ENCODE measurements at regions not wholly inside any gene's neighbourhood (a gene's known extent, or its start where the extent isn't known, plus 50 kb on each side); places are given as distances from the start of the nearest gene placed in this dataset.
"Not testable (repeated sequence)": the region's sequence is repeated elsewhere in the genome, so short reads cannot be mapped to it uniquely, and the experiment has no call there.

- no peaks in the 10 kb centered on the region for H3K36me3 ChIP-seq (ENCODE audit: control insufficient read depth, insufficient read depth, low read length)
- no peak overlapping the region for H3K4me3 ChIP-seq (ENCODE audit: low read depth, low read length)
- H3K27me3 ChIP-seq (ENCODE audit: control insufficient read depth, insufficient read depth, low read length), result no peaks in the 10 kb centered on the region
- TF ChIP-seq CTCF (IDR thresholded peaks at IDR 0.05; ENCODE audit: insufficient read depth, low read length, severe bottlenecking), result no peak
- no peak for FAIRE-seq
- DNase-seq (ENCODE audit: low read depth), result no peak
Observed at GRCh38 chrX:40988100-40988499, 97.1 kb upstream of the USP9X start.

GRCh38 chrX:40993395-40993794 is 91.8 kb upstream of the USP9X start:
- not testable (repeated sequence) for DNase-seq (ENCODE audit: low read depth); H3K27me3 ChIP-seq (ENCODE audit: control insufficient read depth, insufficient read depth, low read length); H3K36me3 ChIP-seq (ENCODE audit: control insufficient read depth, insufficient read depth, low read length); H3K4me3 ChIP-seq (ENCODE audit: low read depth, low read length); FAIRE-seq

- DNase-seq (ENCODE audit: low read depth), result peak; percentile 56
- TF ChIP-seq CTCF (IDR thresholded peaks at IDR 0.05; ENCODE audit: insufficient read depth, low read length, severe bottlenecking), result no peak
- no peak for FAIRE-seq
- H3K27me3 ChIP-seq (ENCODE audit: control insufficient read depth, insufficient read depth, low read length), result no peaks in the 10 kb centered on the region
- no peaks in the 10 kb centered on the region for H3K36me3 ChIP-seq (ENCODE audit: control insufficient read depth, insufficient read depth, low read length)
- no peak overlapping the region for H3K4me3 ChIP-seq (ENCODE audit: low read depth, low read length)
Observed at GRCh38 chrX:40996886-40997530, 88.2 kb upstream of the USP9X start.

GRCh38 chrX:40998123-40998522 is 87.1 kb upstream of the USP9X start:
- H3K36me3 ChIP-seq (ENCODE audit: control insufficient read depth, insufficient read depth, low read length), result no peaks in the 10 kb centered on the region
- no peak overlapping the region for H3K4me3 ChIP-seq (ENCODE audit: low read depth, low read length)
- DNase-seq (ENCODE audit: low read depth) (no peak), FAIRE-seq (no peak)
- H3K27me3 ChIP-seq (ENCODE audit: control insufficient read depth, insufficient read depth, low read length), result no peaks in the 10 kb centered on the region
- TF ChIP-seq CTCF (IDR thresholded peaks at IDR 0.05; ENCODE audit: insufficient read depth, low read length, severe bottlenecking), result no peak

- FAIRE-seq (no peak), DNase-seq (ENCODE audit: low read depth) (no peak)
- Histone ChIP-seq H3K27me3 (ENCODE audit: control insufficient read depth, insufficient read depth, low read length) (no peaks in the 10 kb centered on the region), H3K4me3 (ENCODE audit: low read depth, low read length) (no peak overlapping the region), H3K36me3 (ENCODE audit: control insufficient read depth, insufficient read depth, low read length) (no peaks in the 10 kb centered on the region)
- no peak for TF ChIP-seq CTCF (IDR thresholded peaks at IDR 0.05; ENCODE audit: insufficient read depth, low read length, severe bottlenecking)
Observed at GRCh38 chrX:41001327-41001726, 83.9 kb upstream of the USP9X start.

GRCh38 chrX:41002026-41002425 is 83.2 kb upstream of the USP9X start:
- peak; percentile 25 for DNase-seq (ENCODE audit: low read depth)
- no peak for TF ChIP-seq CTCF (IDR thresholded peaks at IDR 0.05; ENCODE audit: insufficient read depth, low read length, severe bottlenecking)
- FAIRE-seq, result no peak
- no peaks in the 10 kb centered on the region for H3K27me3 ChIP-seq (ENCODE audit: control insufficient read depth, insufficient read depth, low read length)
- no peak overlapping the region for H3K4me3 ChIP-seq (ENCODE audit: low read depth, low read length)
- no peaks in the 10 kb centered on the region for H3K36me3 ChIP-seq (ENCODE audit: control insufficient read depth, insufficient read depth, low read length)
